HFF-Myc (cell line): ENCODE measurements at regions not wholly inside any gene's neighbourhood (a gene's known extent, or its start where the extent isn't known, plus 50 kb on each side); places are given as distances from the start of the nearest gene placed in this dataset.

ENCODE experiments used
- DNase-seq: peaks from one replicate; pipeline ENCODE4 v3.0.0-alpha.2; 2011; ENCODE audit warnings: low read depth; ENCODE audit errors: extremely low read depth
- H3K4me3 ChIP-seq: replicated peaks from 2 replicates; pipeline ENCODE4 v1.5.1; 2011; ENCODE audit warnings: low read depth, mild to moderate bottlenecking, control low read depth, low read length
- CTCF ChIP-seq: IDR thresholded peaks from 2 replicates; pipeline ENCODE4 v1.5.1; 2012; ENCODE audit warnings: mild to moderate bottlenecking, low read depth, low read length, control low read depth; ENCODE audit errors: missing control alignments

GRCh38 chr13:72156760-72157159 is 289.8 kb upstream of the DACH1 start:
- no peak for TF ChIP-seq CTCF
- H3K4me3 ChIP-seq = no peak overlapping the region
- no peak for DNase-seq

GRCh38 chr13:72153272-72153671 is 286.3 kb upstream of the DACH1 start:
- no peak for DNase-seq
- TF ChIP-seq CTCF = no peak

GRCh38 chr13:72151241-72151640 is 284.2 kb upstream of the DACH1 start:
- TF ChIP-seq CTCF = no peak
- no peak overlapping the region for H3K4me3 ChIP-seq
- no peak for DNase-seq

More at GRCh38 chr13:72153272-72153671, 286.3 kb upstream of the DACH1 start:
- H3K4me3 ChIP-seq = no peak overlapping the region

GRCh38 chr13:72150502-72150901 is 283.5 kb upstream of the DACH1 start:
- H3K4me3 ChIP-seq = no peak overlapping the region
- no peak for DNase-seq
- TF ChIP-seq CTCF = no peak

GRCh38 chr13:72149701-72150100 is 282.7 kb upstream of the DACH1 start:
- no peak for DNase-seq
- no peak for TF ChIP-seq CTCF
- no peak overlapping the region for H3K4me3 ChIP-seq

GRCh38 chr13:72146816-72147215 is 279.8 kb upstream of the DACH1 start:
- H3K4me3 ChIP-seq = no peak overlapping the region
- no peak for TF ChIP-seq CTCF
- no peak for DNase-seq

GRCh38 chr13:72145383-72145782 is 278.4 kb upstream of the DACH1 start:
- no peak for TF ChIP-seq CTCF
- H3K4me3 ChIP-seq = no peak overlapping the region
- no peak for DNase-seq
